Endothelial cell of umbilical vein (primary cell): ENCODE measurements at regions not wholly inside any gene's neighbourhood (a gene's known extent, or its start where the extent isn't known, plus 50 kb on each side); places are given as distances from the start of the nearest gene placed in this dataset.

Experiments used
- BruUV-seq: library from RNA; stranded (reverse); fragments of 400-500 nt; replicated peaks from 2 replicates; lab custom pipeline; 2021; lab: Mats Ljungman, UMichigan
- CTCF ChIA-PET: fragments of 300-600, 350-600 bp; sonication (Branson Sonifier 250); formaldehyde crosslinking; loops from one replicate; lab custom pipeline; 2021; ENCODE audit warnings: antibody characterized with exemption, inconsistent platforms; lab: Charles Lee
- POLR2A ChIA-PET: fragments of 300-600, 350-600 bp; sonication (Branson Sonifier 250); formaldehyde crosslinking; loops from one replicate; lab custom pipeline; 2021; ENCODE audit warnings: antibody characterized with exemption, inconsistent platforms; lab: Charles Lee
- DNase-seq: peaks from one replicate; pipeline ENCODE4 v3.0.0-alpha.2; 2011; ENCODE audit warnings: low read depth, low spot score
- FAIRE-seq: peaks from 2 replicates; lab custom pipeline; 2011; peaks lifted over from hg19 to GRCh38; lab: Jason Lieb, UNC
- H2AFZ ChIP-seq: 2 replicates; pipeline ENCODE4 v1.6.0; 2012; ENCODE audit warnings: low read depth, low read length, control low read depth, inconsistent platforms
- H3K27ac ChIP-seq: 2 replicates; pipeline ENCODE4 v1.5.1; 2011; ENCODE audit warnings: low read depth, mild to moderate bottlenecking, control low read depth, low read length, moderate library complexity; ENCODE audit not compliant: insufficient read depth
- H3K27me3 ChIP-seq, 2 experiments: 2 replicates each; pipeline versions ENCODE4 v1.6.0 to v1.6.1; 2011; ENCODE audit warnings: low read length in 2 of 2, mixed read lengths in 1 of 2; ENCODE audit not compliant: control insufficient read depth in 2 of 2, insufficient read depth in 2 of 2
- H3K36me3 ChIP-seq, 2 experiments: 2 replicates in 1 of 2; 3 replicates in 1 of 2; pipeline ENCODE4 v1.5.1; 2011; ENCODE audit warnings: low read length in 2 of 2, mild to moderate bottlenecking in 1 of 2, moderate library complexity in 1 of 2; ENCODE audit not compliant: control insufficient read depth in 2 of 2, insufficient read depth in 2 of 2; ENCODE audit errors: extremely low read depth in 1 of 2
- H3K4me1 ChIP-seq: 3 replicates; pipeline ENCODE4 v1.5.1; 2011; ENCODE audit warnings: mild to moderate bottlenecking, low read length; ENCODE audit not compliant: control insufficient read depth, insufficient read depth; ENCODE audit errors: extremely low read depth
- H3K4me2 ChIP-seq: 2 replicates; pipeline ENCODE4 v1.6.1; 2011; ENCODE audit warnings: low read length, control low read depth, mixed read lengths; ENCODE audit not compliant: insufficient read depth
- H3K4me3 ChIP-seq, 3 experiments: fragments of 200-600 bp in 1 of 3; sonication (generic), shearing (Covaris generic) in 1 of 3; replicated peaks in 1 of 3; 2 replicates each; pipeline ENCODE4 v1.5.1; 2011 to 2016; ENCODE audit warnings: control low read depth in 3 of 3, low read length in 3 of 3, mild to moderate bottlenecking in 2 of 3, inconsistent platforms in 1 of 3, low read depth in 1 of 3, moderate library complexity in 1 of 3; ENCODE audit not compliant: insufficient read depth in 1 of 3
- H3K79me2 ChIP-seq: 2 replicates; pipeline ENCODE4 v1.6.0; 2012; ENCODE audit warnings: low read length, inconsistent platforms; ENCODE audit not compliant: control insufficient read depth, insufficient read depth
- H3K9ac ChIP-seq: replicated peaks from 2 replicates; pipeline ENCODE3; 2011; ENCODE audit warnings: low read length, control low read depth; ENCODE audit not compliant: insufficient read depth; ENCODE audit errors: extremely low read depth
- H3K9me1 ChIP-seq: replicated peaks from 3 replicates; pipeline ENCODE4 v1.6.0; 2011; ENCODE audit warnings: mild to moderate bottlenecking, low read length; ENCODE audit not compliant: control insufficient read depth, insufficient read depth; ENCODE audit errors: extremely low read depth
- H3K9me3 ChIP-seq: replicated peaks from 2 replicates; pipeline ENCODE4 v1.5.1; 2012; ENCODE audit warnings: low read length, inconsistent platforms; ENCODE audit not compliant: control insufficient read depth, insufficient read depth
- H4K20me1 ChIP-seq: replicated peaks from 2 replicates; pipeline ENCODE3; 2011; ENCODE audit warnings: mild to moderate bottlenecking, low read length; ENCODE audit not compliant: control insufficient read depth, insufficient read depth; ENCODE audit errors: extremely low read depth
- CTCF ChIP-seq, 2 donors: IDR thresholded peaks; 1 replicate in 1 of 2; 2 replicates in 1 of 2; pipeline ENCODE4 v1.5.1; 2011; ENCODE audit warnings: low read length in 2 of 2, mild to moderate bottlenecking in 2 of 2, moderate library complexity in 2 of 2, control low read depth in 1 of 2, inconsistent platforms in 1 of 2, low read depth in 1 of 2; ENCODE audit not compliant: insufficient read depth in 1 of 2; ENCODE audit errors: extremely low read depth in 1 of 2
- GATA2 ChIP-seq: IDR thresholded peaks from 2 replicates; pipeline ENCODE4 v1.7.0; 2011; ENCODE audit warnings: low read depth, mild to moderate bottlenecking, moderate library complexity, mixed read lengths, low read length; ENCODE audit not compliant: insufficient read length, insufficient read depth
- JUN ChIP-seq: IDR thresholded peaks from 2 replicates; pipeline ENCODE4 v1.6.1; 2011; ENCODE audit warnings: borderline replicate concordance, low read depth; ENCODE audit not compliant: insufficient read length, insufficient read depth
- MAX ChIP-seq: IDR thresholded peaks from 2 replicates; pipeline ENCODE4 v1.6.1; 2011; ENCODE audit not compliant: insufficient read depth, insufficient read length
- POLR2A ChIP-seq: IDR thresholded peaks from 2 replicates; pipeline ENCODE4 v1.6.1; 2012; ENCODE audit warnings: low read depth, mild to moderate bottlenecking, control low read depth, low read length
- dilution Hi-C: fragments of 300-500 bp; cut with MboI; formaldehyde crosslinking; loops from one replicate; pipeline ENCODE4 v1.15.0; 2019; ENCODE audit warnings: low sequenced_read_pairs; ENCODE audit not compliant: extremely low pct_ligation_motif_present
- intact Hi-C: fragments of 100-400 bp; cut with micrococcal nuclease; formaldehyde crosslinking; loops from one replicate; pipeline ENCODE4 v1.10.0; 2022

GRCh38 chr13:104949840-104950740, 1585.4 kb downstream of the EFNB2 start:
- Histone ChIP-seq H3K9me3 (no peaks in the 10 kb centered on the region), H3K4me2 (no peak overlapping the region), H3K27me3 (no peaks in the 10 kb centered on the region), H3K4me3 (no peak overlapping the region), H3K9me1 (no peaks in the 10 kb centered on the region), H2AFZ (no peak overlapping the region), H3K79me2 (no peaks in the 10 kb centered on the region), H3K4me1 (no peaks in the 10 kb centered on the region), H3K9ac (no peak overlapping the region), H3K27ac (no peak overlapping the region), H4K20me1 (no peaks in the 10 kb centered on the region), H3K36me3 (no peaks in the 10 kb centered on the region)
- TF ChIP-seq POLR2A (no peak), MAX (no peak), CTCF (IDR thresholded peaks at IDR 0.05; ENCODE audit: extremely low read depth in 1 of 2, insufficient read depth in 1 of 2, low read depth in 1 of 2, low read length in 2 of 2) (no peak), JUN (no peak), GATA2 (no peak)
- FAIRE-seq (no peak), DNase-seq (no peak)
- dilution Hi-C loops, result no loop called here
- POLR2A ChIA-PET, result no interaction called here
- intact Hi-C loops, result no loop called here
- no TSS peak for BruUV-seq
- CTCF ChIA-PET, result no interaction called here
